H1 (cell line): ENCODE measurements at regions not wholly inside any gene's neighbourhood (a gene's known extent, or its start where the extent isn't known, plus 50 kb on each side); places are given as distances from the start of the nearest gene placed in this dataset.

Experiments used
- CTCF ChIA-PET: fragments of 300-600 bp; sonication (Branson Sonifier 250); formaldehyde crosslinking; loops from one replicate; lab custom pipeline; 2021; ENCODE audit not compliant: partially characterized antibody; lab: Charles Lee
- POLR2A ChIA-PET: fragments of 300-600 bp; sonication (Branson Sonifier 250); formaldehyde crosslinking; loops from one replicate; lab custom pipeline; 2021; ENCODE audit warnings: inconsistent platforms; ENCODE audit not compliant: partially characterized antibody; lab: Charles Lee
- DNase-seq, 2 experiments: peaks; one replicate each; pipeline versions ENCODE4 v3.0.0 to v3.0.0-alpha.2; 2010 to 2022; ENCODE audit warnings: low spot score in 2 of 2, low read depth in 1 of 2, mixed read lengths in 1 of 2
- FAIRE-seq: peaks from 2 replicates; lab custom pipeline; 2011; peaks lifted over from hg19 to GRCh38; lab: Jason Lieb, UNC
- H2AFZ ChIP-seq: 2 replicates; pipeline ENCODE4 v1.8.1; 2012; ENCODE audit warnings: low read length, inconsistent platforms
- H2AK5ac ChIP-seq: 2 replicates; pipeline ENCODE4 v1.6.1; 2013; ENCODE audit warnings: low read depth, low read length
- H2BK120ac ChIP-seq: replicated peaks from 2 replicates; pipeline ENCODE3; 2013; ENCODE audit warnings: low read depth, low read length, inconsistent platforms
- H2BK12ac ChIP-seq: 2 replicates; pipeline ENCODE4 v1.6.1; 2013; ENCODE audit warnings: low read depth, low read length
- H2BK15ac ChIP-seq: 2 replicates; pipeline ENCODE4 v1.6.1; 2013; ENCODE audit warnings: low read length
- H2BK20ac ChIP-seq: 2 replicates; pipeline ENCODE4 v1.6.1; 2013; ENCODE audit warnings: low read length
- H2BK5ac ChIP-seq: 2 replicates; pipeline ENCODE4 v1.6.1; 2013; ENCODE audit warnings: low read depth, low read length
- H3K14ac ChIP-seq: 2 replicates; pipeline ENCODE4 v1.6.1; 2013; ENCODE audit warnings: inconsistent platforms; ENCODE audit not compliant: insufficient read length
- H3K18ac ChIP-seq: 2 replicates; pipeline ENCODE4 v1.6.1; 2013; ENCODE audit warnings: low read length; ENCODE audit errors: extremely low read depth
- H3K23ac ChIP-seq: 2 replicates; pipeline ENCODE4 v1.6.1; 2013; ENCODE audit warnings: inconsistent platforms; ENCODE audit not compliant: insufficient read length
- H3K23me2 ChIP-seq: 2 replicates; pipeline ENCODE4 v1.6.1; 2013; ENCODE audit warnings: low read depth, low read length
- H3K27ac ChIP-seq: 2 replicates; pipeline ENCODE4 v1.6.1; 2011; ENCODE audit warnings: low read depth, low read length, inconsistent platforms
- H3K27me3 ChIP-seq, 4 experiments: replicated peaks in 1 of 4; 1 replicate in 1 of 4; 2 replicates in 3 of 4; pipeline versions ENCODE4 v1.6.1 to v1.8.1; 2011 to 2013; ENCODE audit warnings: low read length in 3 of 4, mild to moderate bottlenecking in 3 of 4, inconsistent platforms in 2 of 4, mixed read lengths in 2 of 4, moderate library complexity in 1 of 4; ENCODE audit not compliant: control insufficient read depth in 3 of 4, insufficient read depth in 3 of 4; ENCODE audit errors: extremely low read depth in 1 of 4
- H3K36me3 ChIP-seq, 4 experiments: 2 replicates each; pipeline versions ENCODE4 v1.6.1 to v1.8.1; 2011 to 2013; ENCODE audit warnings: mild to moderate bottlenecking in 4 of 4, low read length in 3 of 4, moderate library complexity in 2 of 4, control low read depth in 1 of 4, inconsistent platforms in 1 of 4; ENCODE audit not compliant: insufficient read depth in 4 of 4, control insufficient read depth in 2 of 4
- H3K4ac ChIP-seq: replicated peaks from 2 replicates; pipeline ENCODE3; 2013; ENCODE audit warnings: low read length, low read depth, mixed read lengths, inconsistent platforms; ENCODE audit not compliant: insufficient read length
- H3K4me1 ChIP-seq, 4 experiments: replicated peaks in 1 of 4; 1 replicate in 1 of 4; 2 replicates in 3 of 4; pipeline versions ENCODE4 v1.6.1 to v1.8.1; 2011 to 2013; ENCODE audit warnings: low read length in 3 of 4, inconsistent platforms in 2 of 4, mixed read lengths in 1 of 4; ENCODE audit not compliant: insufficient read depth in 4 of 4, control insufficient read depth in 3 of 4
- H3K4me2 ChIP-seq, 2 experiments: 2 replicates each; pipeline versions ENCODE4 v1.6.1 to v1.8.1; 2011 to 2013; ENCODE audit warnings: low read depth in 2 of 2, low read length in 2 of 2, control low read depth in 1 of 2, inconsistent platforms in 1 of 2, mild to moderate bottlenecking in 1 of 2; ENCODE audit not compliant: insufficient read depth in 1 of 2
- H3K4me3 ChIP-seq, 4 experiments: fragments of 200-600, 300-600 bp in 1 of 4; sonication (generic), shearing (Covaris generic), sonication (Bioruptor Twin) in 1 of 4; 2 replicates each; pipeline versions ENCODE4 v1.5.1 to v1.8.1; 2011 to 2016; ENCODE audit warnings: low read length in 4 of 4, low read depth in 3 of 4, control low read depth in 2 of 4, inconsistent platforms in 2 of 4, mild to moderate bottlenecking in 2 of 4, mixed read lengths in 1 of 4, moderate library complexity in 1 of 4; ENCODE audit not compliant: insufficient read depth in 2 of 4; ENCODE audit errors: extremely low read depth in 1 of 4
- H3K56ac ChIP-seq: replicated peaks from 2 replicates; pipeline ENCODE3; 2013; ENCODE audit warnings: low read depth, mild to moderate bottlenecking, mixed read lengths, low read length, inconsistent platforms; ENCODE audit not compliant: insufficient read length
- H3K79me1 ChIP-seq: 2 replicates; pipeline ENCODE4 v1.6.1; 2013; ENCODE audit warnings: low read depth, low read length, control low read depth
- H3K79me2 ChIP-seq, 2 experiments: 2 replicates each; pipeline versions ENCODE4 v1.6.1 to v1.8.1; 2012 to 2013; ENCODE audit warnings: low read length in 2 of 2, mild to moderate bottlenecking in 2 of 2, inconsistent platforms in 1 of 2; ENCODE audit not compliant: insufficient read depth in 2 of 2, control insufficient read depth in 1 of 2
- H3K9ac ChIP-seq, 4 experiments: replicated peaks in 1 of 4; 1 replicate in 1 of 4; 2 replicates in 3 of 4; pipeline versions ENCODE4 v1.6.1 to v1.8.1; 2011 to 2013; ENCODE audit warnings: low read depth in 3 of 4, low read length in 3 of 4, control low read depth in 2 of 4, mild to moderate bottlenecking in 2 of 4, moderate library complexity in 2 of 4, inconsistent platforms in 1 of 4; ENCODE audit errors: extremely low read depth in 1 of 4
- H3K9me3 ChIP-seq, 2 experiments: 2 replicates each; pipeline versions ENCODE4 v1.6.1 to v1.8.1; 2012 to 2013; ENCODE audit warnings: mild to moderate bottlenecking in 2 of 2, moderate library complexity in 2 of 2, control low read depth in 1 of 2, inconsistent platforms in 1 of 2, low read depth in 1 of 2, low read length in 1 of 2, mixed read lengths in 1 of 2; ENCODE audit not compliant: insufficient read depth in 2 of 2
- H4K20me1 ChIP-seq, 2 experiments: replicated peaks in 1 of 2; 2 replicates each; pipeline versions ENCODE3 to v1.8.1; 2011 to 2013; ENCODE audit warnings: inconsistent platforms in 2 of 2, low read length in 2 of 2, mild to moderate bottlenecking in 1 of 2; ENCODE audit not compliant: insufficient read depth in 2 of 2, control insufficient read depth in 1 of 2
- H4K5ac ChIP-seq: 2 replicates; pipeline ENCODE4 v1.6.1; 2013; ENCODE audit warnings: low read length, low read depth, mixed read lengths, inconsistent platforms; ENCODE audit not compliant: insufficient read length
- H4K8ac ChIP-seq: 2 replicates; pipeline ENCODE4 v1.8.0; 2013; ENCODE audit warnings: mild to moderate bottlenecking, moderate library complexity, low read length, inconsistent platforms; ENCODE audit not compliant: insufficient read depth; ENCODE audit errors: extremely low read depth
- H4K91ac ChIP-seq: replicated peaks from 2 replicates; pipeline ENCODE3; 2013; ENCODE audit warnings: low read length, mixed read lengths, inconsistent platforms; ENCODE audit not compliant: insufficient read length
- RXRA ChIP-seq: IDR thresholded peaks from 2 replicates; pipeline ENCODE4 v1.6.1; 2011; ENCODE audit warnings: low read depth, mild to moderate bottlenecking, low read length, moderate library complexity; ENCODE audit not compliant: insufficient read depth
- SRF ChIP-seq: IDR thresholded peaks from 2 replicates; pipeline ENCODE4 v1.6.1; 2011; ENCODE audit warnings: mild to moderate bottlenecking, low read depth, low read length, moderate library complexity
- TEAD4 ChIP-seq: IDR thresholded peaks from 2 replicates; pipeline ENCODE4 v1.6.1; 2012; ENCODE audit warnings: low read depth, low read length, inconsistent platforms, mixed read lengths
- WGBS, 2 experiments: shearing (Covaris generic) in 1 of 2; methylation state at CpG; one replicate each; pipeline versions ENCODE4 v1.1.6 to v1.1.7; 2013 to 2015; ENCODE audit warnings: low lambda C conversion rate in 2 of 2, mixed read lengths in 2 of 2, inconsistent platforms in 1 of 2, low coverage in 1 of 2, missing lambda C conversion rate in 1 of 2; ENCODE audit not compliant: insufficient replicate concordance in 2 of 2, insufficient coverage in 1 of 2, insufficient read length in 1 of 2; ENCODE audit errors: extremely low coverage in 1 of 2, missing lambda C conversion rate in 1 of 2; 5-methylcytosine and 5-hydroxymethylcytosine counted together

- Histone ChIP-seq H2BK5ac (no peak overlapping the region), H3K9ac (no peak overlapping the region), H3K79me2 (no peaks in the 10 kb centered on the region), H4K20me1 (no peaks in the 10 kb centered on the region), H3K18ac (no peak overlapping the region; the same call in 1 of the 2 replicates), H3K79me1 (no peaks in the 10 kb centered on the region), H3K4me1 (no peaks in the 10 kb centered on the region; a peak in 2 of 7 replicates), H3K23ac (no peak overlapping the region), H2AK5ac (no peak overlapping the region), H3K4me3 (no peak overlapping the region), H4K91ac (no peak overlapping the region), H3K4ac (no peak overlapping the region), H3K27me3 (no peaks in the 10 kb centered on the region; a peak in 1 of 7 replicates), H2BK20ac (0 out of 2 replicates have a peak overlapping the region, but pooled peaks have one; percentile 32), H4K5ac (no peak overlapping the region), H2AFZ (peak overlapping the region; percentile 36; the same call in 1 of the 2 replicates), H3K27ac (no peak overlapping the region), H2BK15ac (no peak overlapping the region), H3K56ac (no peak overlapping the region), H3K9me3 (no peaks in the 10 kb centered on the region), H4K8ac (no peak overlapping the region; the same call in 1 of the 2 replicates), H2BK120ac (no peak overlapping the region), H3K23me2 (no peaks in the 10 kb centered on the region; the same call in 1 of the 2 replicates), H2BK12ac (no peak overlapping the region), H3K4me2 (no peak overlapping the region; a peak in 1 of 4 replicates), H3K36me3 (no peaks in the 10 kb centered on the region), H3K14ac (no peak overlapping the region)
- ChIA-PET POLR2A (no interaction called here), CTCF (interaction anchor here (0.9 to 1.9 kb wide), 4 partner anchors 50 to 269 kb away, joined by 3 to 4 read pairs (median 4); no protein-coding TSS in a partner anchor)
- WGBS, 2 experiments, result 81% methylated on average over 11 of the region's 13 CpGs; no CpG with 5 or more reads in 1 of the 2 experiments
- FAIRE-seq (no peak), DNase-seq (no peak)
- TF ChIP-seq TEAD4 (no peak), SRF (peak; percentile 89), RXRA (no peak)
These were observed 110.6 kb upstream of the NECTIN1 start for GRCh38 chr11:119839476-119840133.
